Peyer's patch (tissue), 4 donors: ENCODE measurements at regions not wholly inside any gene's neighbourhood (a gene's known extent, or its start where the extent isn't known, plus 50 kb on each side); places are given as distances from the start of the nearest gene placed in this dataset.

ENCODE experiments used
- POLR2A ChIP-seq, 2 donors: fragments of 450-650 bp; IDR thresholded peaks; one replicate each; pipeline ENCODE4 v1.5.1; 2017; ENCODE audit warnings: antibody characterized with exemption in 2 of 2, mild to moderate bottlenecking in 2 of 2, moderate library complexity in 2 of 2
- TF ChIP-seq, protein P1 (sequence below), 6 experiments: fragments of 450-650 bp in 4 of 6; fragments of 200-600 bp in 2 of 6; sonication (generic) in 1 of 6; IDR thresholded peaks; one replicate each; pipeline ENCODE4 v1.5.1; 2017 to 2019; ENCODE audit warnings: antibody characterized with exemption in 6 of 6, mild to moderate bottlenecking in 3 of 6, moderate library complexity in 1 of 6

- TF ChIP-seq, protein P1, sequence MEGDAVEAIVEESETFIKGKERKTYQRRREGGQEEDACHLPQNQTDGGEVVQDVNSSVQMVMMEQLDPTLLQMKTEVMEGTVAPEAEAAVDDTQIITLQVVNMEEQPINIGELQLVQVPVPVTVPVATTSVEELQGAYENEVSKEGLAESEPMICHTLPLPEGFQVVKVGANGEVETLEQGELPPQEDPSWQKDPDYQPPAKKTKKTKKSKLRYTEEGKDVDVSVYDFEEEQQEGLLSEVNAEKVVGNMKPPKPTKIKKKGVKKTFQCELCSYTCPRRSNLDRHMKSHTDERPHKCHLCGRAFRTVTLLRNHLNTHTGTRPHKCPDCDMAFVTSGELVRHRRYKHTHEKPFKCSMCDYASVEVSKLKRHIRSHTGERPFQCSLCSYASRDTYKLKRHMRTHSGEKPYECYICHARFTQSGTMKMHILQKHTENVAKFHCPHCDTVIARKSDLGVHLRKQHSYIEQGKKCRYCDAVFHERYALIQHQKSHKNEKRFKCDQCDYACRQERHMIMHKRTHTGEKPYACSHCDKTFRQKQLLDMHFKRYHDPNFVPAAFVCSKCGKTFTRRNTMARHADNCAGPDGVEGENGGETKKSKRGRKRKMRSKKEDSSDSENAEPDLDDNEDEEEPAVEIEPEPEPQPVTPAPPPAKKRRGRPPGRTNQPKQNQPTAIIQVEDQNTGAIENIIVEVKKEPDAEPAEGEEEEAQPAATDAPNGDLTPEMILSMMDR (IDR thresholded peaks at IDR 0.05): no peak
- no peak for TF ChIP-seq POLR2A (IDR thresholded peaks at IDR 0.05)
Measured at GRCh38 chr6:104306211-104306610, 553.5 kb downstream of the HACE1 start.
